Naive B cell (primary cell): ENCODE measurements at regions not wholly inside any gene's neighbourhood (a gene's known extent, or its start where the extent isn't known, plus 50 kb on each side); places are given as distances from the start of the nearest gene placed in this dataset.
"Not testable (repeated sequence)": the region's sequence is repeated elsewhere in the genome, so short reads cannot be mapped to it uniquely, and the experiment has no call there.

Experiments
- ATAC-seq, 2 donors: fragments of 150-1000 bp; cut with Tn5 transposase; 2 replicates each; pipeline ENCODE4 v1.10.0; 2021; ENCODE audit warnings: low read depth in 2 of 2, mild to moderate bottlenecking in 2 of 2, moderate library complexity in 2 of 2
- DNase-seq: peaks from one replicate; pipeline ENCODE4 v3.0.0; 2022
- H3K27ac Mint-ChIP-seq, 6 donors: one replicate each; pipeline ENCODE4 v1.8.0; 2020 to 2022; ENCODE audit warnings: mild to moderate bottlenecking in 6 of 6, mixed read lengths in 6 of 6, moderate library complexity in 5 of 6, inconsistent platforms in 2 of 6
- H3K27me3 Mint-ChIP-seq, 3 donors: one replicate each; pipeline ENCODE4 v1.8.0; 2021 to 2022; ENCODE audit warnings: mixed read lengths in 3 of 3, mild to moderate bottlenecking in 1 of 3
- H3K36me3 Mint-ChIP-seq, 2 donors: one replicate each; pipeline ENCODE4 v1.8.0; 2020 to 2022; ENCODE audit warnings: mixed read lengths in 2 of 2, inconsistent platforms in 1 of 2, mild to moderate bottlenecking in 1 of 2
- H3K4me1 Mint-ChIP-seq, 3 donors: one replicate each; pipeline ENCODE4 v1.8.0; 2020 to 2022; ENCODE audit warnings: mixed read lengths in 3 of 3, inconsistent platforms in 1 of 3, mild to moderate bottlenecking in 1 of 3, moderate library complexity in 1 of 3
- H3K4me3 Mint-ChIP-seq, 8 donors: one replicate each; pipeline ENCODE4 v1.8.0; 2020 to 2022; ENCODE audit warnings: mild to moderate bottlenecking in 8 of 8, mixed read lengths in 8 of 8, moderate library complexity in 8 of 8, inconsistent platforms in 2 of 8
- H3K9me3 Mint-ChIP-seq, 7 donors: one replicate each; pipeline ENCODE4 v1.8.0; 2020 to 2022; ENCODE audit warnings: mixed read lengths in 7 of 7, mild to moderate bottlenecking in 5 of 7, inconsistent platforms in 2 of 7, moderate library complexity in 1 of 7

DNA sequence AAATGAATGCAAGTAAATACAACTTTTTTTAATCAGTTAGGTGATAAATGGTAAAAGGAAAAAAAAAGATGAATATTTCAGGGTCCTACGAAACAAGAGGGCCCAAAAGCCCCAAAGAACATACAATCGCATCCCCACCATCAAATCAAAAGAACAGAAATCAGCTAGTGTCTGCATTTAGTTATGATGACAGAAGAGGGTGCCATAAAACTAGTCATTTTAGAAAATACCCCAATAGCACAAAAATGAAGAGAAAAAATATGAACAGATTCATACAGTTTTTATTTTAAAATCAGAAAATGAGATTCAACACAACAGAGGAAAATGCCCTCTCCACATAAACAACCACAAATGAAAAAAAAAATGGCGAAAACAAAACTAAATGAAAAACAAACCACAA is 905.5 kb downstream of the REEP3 start:
- H3K9me3 Mint-ChIP-seq: no peaks in the 10 kb centered on the region
- no peak overlapping the region for H3K27ac Mint-ChIP-seq
- no peaks in the 10 kb centered on the region for H3K36me3 Mint-ChIP-seq
- no peak for ATAC-seq
- H3K4me3 Mint-ChIP-seq: no peak overlapping the region
- no peak for DNase-seq
- H3K4me1 Mint-ChIP-seq: no peaks in the 10 kb centered on the region
- H3K27me3 Mint-ChIP-seq: no peaks in the 10 kb centered on the region

DNA sequence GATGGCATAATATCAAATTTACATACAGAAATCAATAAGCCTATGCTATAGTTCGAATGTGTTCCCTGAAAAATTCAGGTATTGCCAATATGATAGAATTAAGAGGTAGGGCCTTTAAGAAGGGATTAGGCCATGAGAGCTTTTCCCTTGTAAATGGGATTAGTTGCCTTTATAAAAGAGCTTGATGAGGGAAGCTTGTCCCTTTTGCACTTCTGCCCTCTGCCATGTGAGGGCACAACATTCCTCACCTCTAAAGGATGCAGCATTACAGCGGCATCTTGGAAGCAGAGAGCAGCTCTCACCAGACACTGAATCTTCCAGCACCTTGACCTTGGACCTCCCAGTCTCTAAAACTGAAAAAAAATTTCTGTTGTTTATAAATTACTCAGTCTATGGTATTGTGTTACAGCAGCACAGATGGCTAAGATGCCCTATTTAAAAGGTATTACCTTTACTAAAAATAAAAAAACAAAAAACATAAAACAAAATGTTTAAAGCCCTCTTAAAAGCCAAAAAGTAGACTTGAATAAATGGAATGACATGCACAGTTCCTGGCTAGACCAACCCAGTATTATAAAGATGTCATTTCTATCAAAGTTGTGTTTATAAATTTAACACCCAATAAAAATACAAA is 909.6 kb downstream of the REEP3 start:
- no peaks in the 10 kb centered on the region for H3K4me1 Mint-ChIP-seq
- no peaks in the 10 kb centered on the region for H3K27me3 Mint-ChIP-seq
- H3K27ac Mint-ChIP-seq: no peak overlapping the region
- H3K4me3 Mint-ChIP-seq: no peak overlapping the region
- no peak for ATAC-seq
- DNase-seq: no peak
- no peaks in the 10 kb centered on the region for H3K36me3 Mint-ChIP-seq
- H3K9me3 Mint-ChIP-seq: peaks cover 0 to 4% (median 0%) of the 10 kb centered on the region in 7 donors

DNA sequence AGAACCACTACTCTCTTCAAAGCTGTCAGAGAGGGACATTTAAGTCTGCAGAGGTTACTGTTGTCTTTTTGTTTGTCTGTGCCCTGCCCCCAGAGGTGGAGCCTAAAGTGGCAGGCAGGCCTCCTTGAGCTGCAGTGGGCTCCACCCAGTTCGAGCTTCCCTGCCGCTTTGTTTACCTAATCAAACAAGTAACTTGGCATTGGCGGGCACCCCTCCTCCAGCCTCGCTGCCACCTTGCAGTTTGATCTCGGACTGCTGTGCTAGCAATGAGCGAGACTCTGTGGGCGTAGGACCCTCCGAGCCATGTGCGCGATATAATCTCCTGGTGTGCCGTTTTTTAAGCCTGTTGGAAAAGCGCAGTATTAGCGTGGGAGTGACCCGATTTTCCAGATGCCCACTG is 920.7 kb downstream of the REEP3 start:
- not testable (repeated sequence) for H3K4me3 Mint-ChIP-seq, ATAC-seq, H3K4me1 Mint-ChIP-seq, H3K27me3 Mint-ChIP-seq, DNase-seq, H3K27ac Mint-ChIP-seq, H3K36me3 Mint-ChIP-seq
- peaks cover 0 to 19% (median 8%) of the 10 kb centered on the region in 7 donors for H3K9me3 Mint-ChIP-seq

DNA sequence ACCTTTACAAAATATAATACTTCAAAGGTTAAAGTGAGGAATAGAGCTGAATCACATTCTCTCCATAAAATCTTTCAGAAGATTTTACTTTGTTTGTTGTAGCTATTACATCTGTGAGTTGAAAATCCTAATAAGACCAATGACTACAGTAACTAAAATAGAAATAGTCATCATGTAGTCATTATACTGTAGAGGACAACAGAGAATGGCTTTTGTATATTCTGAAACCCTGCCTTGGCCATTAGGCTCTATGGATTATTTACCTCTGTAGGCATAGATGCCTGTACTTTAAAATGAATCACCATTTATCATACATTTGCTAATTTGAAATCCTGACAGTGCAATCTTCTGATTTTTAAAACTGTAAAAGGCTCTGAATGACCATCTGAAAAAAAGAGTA is 923.0 kb downstream of the REEP3 start:
- ATAC-seq: no peak
- no peaks in the 10 kb centered on the region for H3K27me3 Mint-ChIP-seq
- peaks cover 0 to 5% of the 10 kb centered on the region in 2 donors for H3K36me3 Mint-ChIP-seq
- no peak overlapping the region for H3K27ac Mint-ChIP-seq
- no peak overlapping the region for H3K4me3 Mint-ChIP-seq
- no peaks in the 10 kb centered on the region for H3K4me1 Mint-ChIP-seq
- DNase-seq: no peak
- peaks cover 0 to 9% (median 4%) of the 10 kb centered on the region in 7 donors for H3K9me3 Mint-ChIP-seq

DNA sequence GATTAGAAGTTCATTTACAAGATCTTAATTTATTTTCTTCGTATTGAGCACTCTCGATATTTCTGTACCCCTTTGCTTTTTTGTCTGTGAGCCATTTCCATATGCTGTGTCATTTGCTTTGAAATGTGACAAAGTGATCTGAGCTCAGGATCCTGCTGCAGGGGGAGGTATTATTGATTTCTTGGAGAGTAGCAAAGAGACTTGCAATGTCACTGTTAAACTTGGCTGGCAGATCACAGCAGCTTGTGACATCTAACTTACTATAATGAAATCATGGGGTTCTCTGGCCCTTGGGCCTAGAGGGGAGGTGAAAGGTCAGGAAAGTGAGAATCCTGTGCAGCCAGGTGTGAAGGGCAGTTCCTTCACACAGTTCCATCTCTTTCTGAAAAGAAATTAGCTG is 923.4 kb downstream of the REEP3 start:
- no peak overlapping the region for H3K27ac Mint-ChIP-seq
- no peak for DNase-seq
- ATAC-seq: no peak
- H3K4me1 Mint-ChIP-seq: no peaks in the 10 kb centered on the region
- H3K36me3 Mint-ChIP-seq: peaks cover 0 to under 1% of the 10 kb centered on the region in 2 donors
- H3K27me3 Mint-ChIP-seq: no peaks in the 10 kb centered on the region
- peaks cover 0 to 5% (median under 1%) of the 10 kb centered on the region in 7 donors for H3K9me3 Mint-ChIP-seq
- H3K4me3 Mint-ChIP-seq: no peak overlapping the region

DNA sequence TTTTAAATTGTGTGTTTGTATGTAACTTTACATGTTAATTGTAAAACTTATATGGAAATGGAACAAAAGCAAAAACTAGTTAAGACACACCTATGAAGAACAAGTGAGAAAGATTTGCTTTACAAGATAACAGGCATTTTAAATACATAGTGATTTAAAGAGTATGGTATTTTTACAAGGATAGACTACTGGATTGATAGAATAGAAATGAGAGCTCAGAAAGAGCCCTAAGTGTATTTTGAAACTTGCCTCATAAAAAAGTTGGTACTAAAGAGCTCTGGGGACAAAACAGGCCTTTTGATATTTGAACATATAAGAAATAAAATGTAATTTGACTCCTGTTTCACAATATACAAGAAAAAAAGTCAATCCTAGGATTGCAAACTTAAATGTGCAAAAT is 928.4 kb downstream of the REEP3 start:
- H3K27ac Mint-ChIP-seq: no peak overlapping the region
- ATAC-seq (no peak), DNase-seq (no peak)
- no peaks in the 10 kb centered on the region for H3K36me3 Mint-ChIP-seq
- H3K27me3 Mint-ChIP-seq: no peaks in the 10 kb centered on the region
- no peaks in the 10 kb centered on the region for H3K4me1 Mint-ChIP-seq
- H3K9me3 Mint-ChIP-seq: peaks cover 0 to 4% (median 0%) of the 10 kb centered on the region in 7 donors
- no peak overlapping the region for H3K4me3 Mint-ChIP-seq

DNA sequence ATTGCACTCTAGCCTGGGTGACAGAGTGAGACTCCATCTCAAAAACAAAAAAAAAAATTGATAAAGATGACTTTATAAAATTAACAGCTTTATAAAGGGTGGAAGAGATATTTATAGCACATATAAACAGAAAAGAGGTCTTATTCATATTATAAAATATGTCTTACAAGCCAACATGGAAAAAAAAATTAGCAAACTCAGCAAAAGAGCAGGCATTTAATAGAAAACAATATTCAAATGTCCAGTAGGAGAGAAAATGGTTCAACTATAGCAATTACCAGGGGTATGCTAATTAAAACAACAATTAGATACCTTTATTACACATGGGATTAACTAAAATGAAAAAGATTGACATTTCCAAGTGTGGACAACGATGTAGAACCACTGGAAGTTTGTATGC is 929.1 kb downstream of the REEP3 start:
- Mint-ChIP-seq H3K4me1 (no peaks in the 10 kb centered on the region), H3K36me3 (no peaks in the 10 kb centered on the region), H3K9me3 (peaks cover 0 to 4% (median 0%) of the 10 kb centered on the region in 7 donors), H3K27ac (no peak overlapping the region), H3K4me3 (no peak overlapping the region), H3K27me3 (no peaks in the 10 kb centered on the region)
- DNase-seq (no peak), ATAC-seq (no peak)

DNA sequence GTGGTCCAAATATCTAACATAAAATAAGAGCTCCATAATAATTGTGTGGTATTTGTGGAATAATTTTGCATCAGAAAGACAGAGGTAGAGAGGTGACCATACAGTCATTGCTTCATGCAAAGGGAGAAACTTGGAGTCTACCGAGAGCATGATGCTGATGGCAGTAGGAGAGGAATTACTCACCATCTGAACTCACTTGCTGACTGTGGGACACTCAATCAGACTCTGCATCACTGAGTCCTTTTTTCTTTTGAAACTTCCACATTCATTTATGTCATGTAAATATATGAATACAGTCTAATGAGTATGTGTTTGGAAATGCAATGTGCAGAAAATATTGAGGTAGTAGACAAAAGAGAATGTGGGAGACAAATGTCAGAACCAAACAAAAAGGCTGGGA is 933.8 kb downstream of the REEP3 start:
- H3K27ac Mint-ChIP-seq: no peak overlapping the region
- no peak overlapping the region for H3K4me3 Mint-ChIP-seq
- no peaks in the 10 kb centered on the region for H3K27me3 Mint-ChIP-seq
- ATAC-seq: no peak
- DNase-seq: no peak
- H3K9me3 Mint-ChIP-seq: peaks cover 0 to 4% (median 0%) of the 10 kb centered on the region in 7 donors
- H3K4me1 Mint-ChIP-seq: no peaks in the 10 kb centered on the region
- no peaks in the 10 kb centered on the region for H3K36me3 Mint-ChIP-seq

DNA sequence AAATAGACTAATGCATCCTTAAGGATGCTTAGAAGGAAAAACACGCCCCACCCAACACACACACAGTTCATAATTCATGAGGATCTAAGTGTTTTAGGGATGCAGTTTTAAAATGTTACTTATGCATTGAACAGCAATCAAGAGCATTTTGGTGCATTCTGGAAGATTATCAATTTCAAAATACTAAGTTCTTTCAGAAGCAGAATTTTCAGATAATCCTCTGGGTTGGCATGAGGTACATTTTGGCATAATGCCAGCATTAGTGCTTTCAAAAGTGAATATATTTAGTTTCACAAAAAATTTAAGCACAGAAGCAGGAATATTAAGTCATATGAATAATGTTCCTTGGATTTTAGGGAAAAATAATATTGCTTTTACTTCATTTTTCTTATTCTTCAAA is 937.1 kb downstream of the REEP3 start:
- Mint-ChIP-seq H3K27me3 (no peaks in the 10 kb centered on the region), H3K4me1 (no peaks in the 10 kb centered on the region), H3K27ac (no peak overlapping the region), H3K9me3 (peaks cover 0 to 4% (median 1%) of the 10 kb centered on the region in 7 donors), H3K4me3 (no peak overlapping the region), H3K36me3 (no peaks in the 10 kb centered on the region)
- ATAC-seq (no peak), DNase-seq (no peak)

DNA sequence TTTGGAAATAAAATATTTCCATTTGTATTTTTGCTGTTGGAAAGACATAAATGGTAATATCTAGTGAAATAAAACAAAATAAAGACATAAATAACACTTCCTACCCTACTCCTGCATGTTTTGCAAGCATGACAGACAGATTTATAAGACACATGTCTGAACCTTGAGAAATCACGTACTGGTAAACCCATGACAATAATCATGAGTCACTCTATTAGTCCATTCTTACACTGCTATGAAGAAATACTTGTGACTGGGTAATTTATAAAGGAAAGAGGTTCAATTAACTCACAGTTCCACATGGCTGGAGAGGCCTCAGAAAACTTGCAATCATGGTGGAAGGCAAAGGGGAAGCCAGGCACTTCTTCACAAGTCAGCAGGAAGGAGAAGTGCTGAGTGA is 942.2 kb downstream of the REEP3 start:
- Mint-ChIP-seq H3K27ac (no peak overlapping the region), H3K4me3 (no peak overlapping the region), H3K4me1 (no peaks in the 10 kb centered on the region), H3K9me3 (peaks cover 3 to 30% (median 14%) of the 10 kb centered on the region in 7 donors), H3K36me3 (no peaks in the 10 kb centered on the region), H3K27me3 (no peaks in the 10 kb centered on the region)
- ATAC-seq: no peak
- no peak for DNase-seq

DNA sequence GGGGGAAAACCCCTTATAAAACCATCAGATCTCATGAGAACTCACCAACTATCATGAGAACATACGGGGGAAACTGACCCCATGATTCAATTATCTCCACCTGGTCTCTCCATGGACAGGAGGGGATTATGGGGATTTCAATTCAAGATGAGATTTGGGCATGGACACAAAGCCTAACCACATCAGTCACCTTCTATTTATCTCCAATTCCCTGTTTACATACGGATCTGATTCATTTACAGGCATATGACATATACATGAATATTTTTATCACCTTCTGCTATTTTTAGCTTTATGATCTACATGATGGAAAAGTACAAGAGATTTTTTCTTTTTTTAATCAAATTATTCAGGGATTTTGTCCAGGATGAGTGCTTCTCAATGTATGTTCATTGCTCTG is 944.5 kb downstream of the REEP3 start:
- ATAC-seq: no peak
- Mint-ChIP-seq H3K27me3 (no peaks in the 10 kb centered on the region), H3K36me3 (no peaks in the 10 kb centered on the region), H3K4me1 (no peaks in the 10 kb centered on the region), H3K27ac (no peak overlapping the region), H3K4me3 (no peak overlapping the region), H3K9me3 (peaks cover 1 to 30% (median 15%) of the 10 kb centered on the region in 7 donors)
- no peak for DNase-seq

DNA sequence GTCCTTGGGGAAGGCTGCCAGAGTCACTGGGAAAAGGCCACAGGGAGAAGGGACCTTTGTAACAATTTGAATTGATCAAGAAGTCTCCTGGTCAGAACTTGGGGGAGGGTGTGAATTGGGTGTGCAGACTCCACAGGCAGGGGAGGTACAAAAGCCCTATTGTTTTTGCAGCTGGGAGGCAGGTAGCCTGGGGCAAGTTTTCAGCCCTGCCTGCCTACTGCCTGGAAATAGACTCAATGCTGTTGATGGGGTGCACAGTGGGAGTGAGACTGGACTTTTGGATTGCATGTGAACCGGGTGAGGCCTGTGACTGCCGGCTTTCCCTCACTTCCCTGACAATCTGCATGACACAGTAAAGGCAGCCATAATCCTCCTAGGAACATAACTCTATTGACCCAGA is 947.0 kb downstream of the REEP3 start:
- Mint-ChIP-seq H3K27ac (no peak overlapping the region), H3K9me3 (peaks cover 1 to 31% (median 18%) of the 10 kb centered on the region in 7 donors), H3K4me1 (no peaks in the 10 kb centered on the region), H3K36me3 (no peaks in the 10 kb centered on the region), H3K27me3 (no peaks in the 10 kb centered on the region), H3K4me3 (no peak overlapping the region)
- no peak for DNase-seq
- ATAC-seq: no peak

DNA sequence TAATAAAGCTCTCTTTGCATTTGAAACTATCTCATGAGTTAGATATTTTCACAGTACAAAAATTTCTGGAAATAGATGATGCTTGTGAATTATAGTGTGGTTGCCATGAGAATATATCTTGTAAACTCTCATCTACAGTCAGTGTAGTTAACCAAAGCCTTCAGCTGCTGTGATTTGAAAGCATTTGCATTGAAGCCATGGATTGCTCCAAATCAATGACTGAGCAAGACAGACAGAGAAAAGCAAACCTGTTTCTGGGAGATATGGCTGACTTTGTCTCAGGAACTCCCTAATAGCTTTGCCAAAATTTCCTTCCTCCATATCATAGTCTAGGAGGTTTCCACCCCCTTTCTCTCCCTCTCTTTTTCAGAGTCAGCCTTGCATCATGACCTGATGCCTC is 955.3 kb downstream of the REEP3 start:
- no peak for ATAC-seq
- no peak overlapping the region for H3K4me3 Mint-ChIP-seq
- no peaks in the 10 kb centered on the region for H3K36me3 Mint-ChIP-seq
- no peaks in the 10 kb centered on the region for H3K4me1 Mint-ChIP-seq
- H3K27ac Mint-ChIP-seq: no peak overlapping the region
- no peak for DNase-seq
- H3K9me3 Mint-ChIP-seq: peaks cover 0 to 20% (median 5%) of the 10 kb centered on the region in 7 donors
- H3K27me3 Mint-ChIP-seq: no peaks in the 10 kb centered on the region

DNA sequence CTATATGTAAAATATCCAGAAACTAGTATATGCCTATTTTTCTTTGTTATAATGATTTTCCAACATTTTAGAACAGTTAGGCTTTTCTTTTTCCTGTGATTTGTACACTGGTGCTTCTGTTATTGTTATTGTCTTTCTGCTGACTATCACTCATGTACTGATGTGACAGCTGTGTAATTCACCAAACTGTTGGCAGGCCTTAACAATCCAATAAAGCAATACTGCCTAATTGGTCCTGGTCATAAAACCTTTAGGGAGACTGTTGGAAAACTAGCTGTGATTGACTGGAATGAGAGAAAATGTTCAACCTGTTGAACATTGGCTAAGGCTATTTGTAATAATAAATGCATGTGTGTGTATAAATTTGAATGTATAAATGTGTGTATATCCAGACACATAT is 956.6 kb downstream of the REEP3 start:
- Mint-ChIP-seq H3K9me3 (peaks cover 0 to 16% (median 4%) of the 10 kb centered on the region in 7 donors), H3K4me3 (no peak overlapping the region), H3K27me3 (no peaks in the 10 kb centered on the region), H3K36me3 (no peaks in the 10 kb centered on the region), H3K4me1 (no peaks in the 10 kb centered on the region), H3K27ac (no peak overlapping the region)
- DNase-seq (no peak), ATAC-seq (no peak)

DNA sequence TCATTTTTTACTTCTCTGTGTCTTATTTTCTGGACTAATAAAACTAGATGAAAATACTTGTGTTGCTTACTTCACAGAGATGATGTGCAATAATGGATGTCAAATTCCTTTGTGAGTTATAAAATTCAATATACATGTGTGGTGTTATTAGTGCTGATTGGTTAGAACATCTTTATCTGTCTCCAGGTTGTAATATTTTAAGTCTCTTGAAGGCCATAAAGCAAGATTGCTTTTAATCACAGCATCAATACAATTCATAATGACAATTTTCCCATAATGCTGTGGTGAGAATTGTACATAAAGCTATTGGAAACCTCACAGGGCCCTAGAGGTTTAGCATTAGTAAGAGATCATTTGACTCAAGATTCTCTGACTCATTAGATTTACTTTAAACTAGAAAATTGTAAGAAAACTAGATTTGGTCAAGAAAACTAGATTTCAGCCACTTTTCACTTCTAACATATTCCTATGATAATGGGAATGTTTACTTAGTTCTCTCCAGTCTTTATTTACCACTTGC is 963.7 kb downstream of the REEP3 start:
- Mint-ChIP-seq H3K4me1 (no peaks in the 10 kb centered on the region), H3K27ac (no peak overlapping the region), H3K9me3 (peaks cover 0 to 6% (median 3%) of the 10 kb centered on the region in 7 donors)

More for the DNA sequence above, 963.7 kb downstream of the REEP3 start:
- no peak for DNase-seq
- ATAC-seq: no peak
- Mint-ChIP-seq H3K27me3 (no peaks in the 10 kb centered on the region), H3K36me3 (peaks cover 0 to 8% of the 10 kb centered on the region in 2 donors), H3K4me3 (no peak overlapping the region)
